Fibroblast of lung (primary cell): ENCODE measurements at regions not wholly inside any gene's neighbourhood (a gene's known extent, or its start where the extent isn't known, plus 50 kb on each side); places are given as distances from the start of the nearest gene placed in this dataset.

ENCODE experiments used
- EZH2 ChIP-seq: IDR thresholded peaks from 2 replicates; pipeline ENCODE4 v1.5.1; 2012; ENCODE audit warnings: low read length, control low read depth, mild to moderate bottlenecking; ENCODE audit errors: missing control alignments
- TF ChIP-seq, protein P1 (sequence below), 2 donors: IDR thresholded peaks in 1 of 2; conservative IDR thresholded peaks in 1 of 2; 1 replicate in 1 of 2; 2 replicates in 1 of 2; pipeline ENCODE4 v1.5.1; 2011 to 2012; ENCODE audit warnings: low read length in 2 of 2, control low read depth in 1 of 2, inconsistent platforms in 1 of 2, low read depth in 1 of 2, mild to moderate bottlenecking in 1 of 2

- TF ChIP-seq, protein P1, sequence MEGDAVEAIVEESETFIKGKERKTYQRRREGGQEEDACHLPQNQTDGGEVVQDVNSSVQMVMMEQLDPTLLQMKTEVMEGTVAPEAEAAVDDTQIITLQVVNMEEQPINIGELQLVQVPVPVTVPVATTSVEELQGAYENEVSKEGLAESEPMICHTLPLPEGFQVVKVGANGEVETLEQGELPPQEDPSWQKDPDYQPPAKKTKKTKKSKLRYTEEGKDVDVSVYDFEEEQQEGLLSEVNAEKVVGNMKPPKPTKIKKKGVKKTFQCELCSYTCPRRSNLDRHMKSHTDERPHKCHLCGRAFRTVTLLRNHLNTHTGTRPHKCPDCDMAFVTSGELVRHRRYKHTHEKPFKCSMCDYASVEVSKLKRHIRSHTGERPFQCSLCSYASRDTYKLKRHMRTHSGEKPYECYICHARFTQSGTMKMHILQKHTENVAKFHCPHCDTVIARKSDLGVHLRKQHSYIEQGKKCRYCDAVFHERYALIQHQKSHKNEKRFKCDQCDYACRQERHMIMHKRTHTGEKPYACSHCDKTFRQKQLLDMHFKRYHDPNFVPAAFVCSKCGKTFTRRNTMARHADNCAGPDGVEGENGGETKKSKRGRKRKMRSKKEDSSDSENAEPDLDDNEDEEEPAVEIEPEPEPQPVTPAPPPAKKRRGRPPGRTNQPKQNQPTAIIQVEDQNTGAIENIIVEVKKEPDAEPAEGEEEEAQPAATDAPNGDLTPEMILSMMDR (conservative IDR thresholded peaks at IDR 0.05 in 1 of 2, IDR thresholded peaks at IDR 0.05 in 1 of 2; ENCODE audit: low read depth in 1 of 2, low read length in 2 of 2), result no peak
- no peak for TF ChIP-seq EZH2
These were observed 160.9 kb upstream of the PROX1 start for GRCh38 chr1:213826891-213827290.
